ENCODE measurements at regions not wholly inside any gene's neighbourhood (a gene's known extent, or its start where the extent isn't known, plus 50 kb on each side); places are given as distances from the start of the nearest gene placed in this dataset.

DNA sequence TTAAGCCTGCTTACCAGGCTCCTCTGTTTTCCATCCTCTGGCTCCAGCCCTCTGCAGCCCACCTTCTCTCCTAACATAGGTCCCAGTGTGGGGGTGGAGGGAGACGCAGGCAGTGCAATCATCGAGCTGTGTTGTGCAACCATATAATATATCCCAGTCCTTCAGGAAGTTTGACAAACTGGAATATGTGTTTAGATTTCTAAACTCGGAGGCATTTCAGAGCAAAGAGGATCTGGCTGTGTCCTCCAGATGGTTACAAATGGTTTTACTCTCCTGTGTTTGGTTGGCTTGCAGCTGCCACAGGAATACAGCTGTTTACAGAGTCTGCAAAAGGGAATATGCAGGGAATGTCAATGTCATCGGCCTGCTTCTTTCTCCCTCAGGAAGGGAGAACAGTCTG lies 195.3 kb upstream of the LNX1 start:
- 60 to 84% methylated on average over 4 of the region's 4 CpGs for WGBS, 2 donors
- Histone ChIP-seq H3K36me3 (no peaks in the 10 kb centered on the region), H3K4me1 (peaks cover 0 to 23% (median 9%) of the 10 kb centered on the region in 4 donors), H3K27me3 (no peaks in the 10 kb centered on the region), H3K4me3 (no peak overlapping the region), H3K27ac (peak overlapping the region in 2 of 4 donors; percentile 34 to 56), H3K9me3 (no peaks in the 10 kb centered on the region)
- intact Hi-C loops (cut with DNase I): no loop called here
- peak; percentile 71 for DNase-seq
- TF ChIP-seq, protein P1, sequence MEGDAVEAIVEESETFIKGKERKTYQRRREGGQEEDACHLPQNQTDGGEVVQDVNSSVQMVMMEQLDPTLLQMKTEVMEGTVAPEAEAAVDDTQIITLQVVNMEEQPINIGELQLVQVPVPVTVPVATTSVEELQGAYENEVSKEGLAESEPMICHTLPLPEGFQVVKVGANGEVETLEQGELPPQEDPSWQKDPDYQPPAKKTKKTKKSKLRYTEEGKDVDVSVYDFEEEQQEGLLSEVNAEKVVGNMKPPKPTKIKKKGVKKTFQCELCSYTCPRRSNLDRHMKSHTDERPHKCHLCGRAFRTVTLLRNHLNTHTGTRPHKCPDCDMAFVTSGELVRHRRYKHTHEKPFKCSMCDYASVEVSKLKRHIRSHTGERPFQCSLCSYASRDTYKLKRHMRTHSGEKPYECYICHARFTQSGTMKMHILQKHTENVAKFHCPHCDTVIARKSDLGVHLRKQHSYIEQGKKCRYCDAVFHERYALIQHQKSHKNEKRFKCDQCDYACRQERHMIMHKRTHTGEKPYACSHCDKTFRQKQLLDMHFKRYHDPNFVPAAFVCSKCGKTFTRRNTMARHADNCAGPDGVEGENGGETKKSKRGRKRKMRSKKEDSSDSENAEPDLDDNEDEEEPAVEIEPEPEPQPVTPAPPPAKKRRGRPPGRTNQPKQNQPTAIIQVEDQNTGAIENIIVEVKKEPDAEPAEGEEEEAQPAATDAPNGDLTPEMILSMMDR (IDR thresholded peaks at IDR 0.05): no peak
- TF ChIP-seq POLR2AphosphoS5 (IDR thresholded peaks at IDR 0.05): peak; percentile 30 to 62 (median 48)
- no peak for TF ChIP-seq POLR2A (IDR thresholded peaks at IDR 0.05)
- TF ChIP-seq EP300 (IDR thresholded peaks at IDR 0.05): no peak

DNA sequence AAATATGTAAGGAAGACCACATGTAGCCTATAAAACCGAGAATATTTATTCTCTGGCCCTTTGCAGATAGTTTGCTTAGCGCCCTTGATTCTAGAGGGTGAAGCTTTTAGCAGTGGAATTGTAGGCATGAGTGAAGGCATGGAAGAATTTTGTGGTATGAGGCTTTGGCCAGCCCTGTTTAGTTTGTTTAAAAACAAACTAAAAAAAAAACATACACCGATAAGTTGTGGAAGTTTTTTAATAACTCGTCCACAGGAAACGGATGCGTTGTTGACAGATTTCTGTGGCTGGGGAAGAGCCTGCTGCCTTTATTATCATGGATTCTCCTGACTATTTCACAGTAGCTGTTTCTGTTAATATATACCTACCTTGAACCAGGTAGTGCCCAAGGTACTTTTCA lies 194.7 kb upstream of the LNX1 start:
- Histone ChIP-seq H3K36me3 (no peaks in the 10 kb centered on the region), H3K27me3 (no peaks in the 10 kb centered on the region), H3K27ac (peak overlapping the region in 1 of 4 donors; percentile 34), H3K4me1 (peaks cover 0 to 23% (median 9%) of the 10 kb centered on the region in 4 donors), H3K4me3 (no peak overlapping the region), H3K9me3 (no peaks in the 10 kb centered on the region)
- 82 to 85% methylated on average over 6 of the region's 6 CpGs for WGBS, 2 donors
- TF ChIP-seq EP300 (IDR thresholded peaks at IDR 0.05) (no peak), POLR2A (IDR thresholded peaks at IDR 0.05) (no peak), POLR2AphosphoS5 (IDR thresholded peaks at IDR 0.05) (no peak)
- TF ChIP-seq, protein P1 (IDR thresholded peaks at IDR 0.05): no peak
- intact Hi-C loops (cut with DNase I): no loop called here
- no peak for DNase-seq

DNA sequence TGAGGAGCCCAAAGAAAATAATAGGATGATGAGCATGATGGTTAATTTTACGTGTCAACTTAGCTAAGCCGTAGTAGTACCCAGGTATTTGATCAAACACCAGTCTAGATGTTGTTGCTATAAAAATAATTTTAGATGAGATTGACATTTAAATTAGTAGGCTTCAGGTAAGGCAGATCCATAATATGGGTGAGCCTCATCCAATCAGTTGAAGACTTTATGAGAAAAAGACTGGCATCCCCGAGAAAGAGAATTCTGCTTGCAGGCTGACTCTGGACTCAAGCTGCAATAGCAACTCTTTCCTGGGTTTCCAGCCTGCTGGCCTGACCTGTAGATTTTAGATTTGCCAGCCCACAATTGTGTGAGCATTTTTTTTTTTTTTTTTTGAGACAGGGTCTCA lies 192.8 kb upstream of the LNX1 start:
- TF ChIP-seq POLR2A (IDR thresholded peaks at IDR 0.05): no peak
- TF ChIP-seq, protein P1 (IDR thresholded peaks at IDR 0.05): no peak
- no peak for TF ChIP-seq EP300 (IDR thresholded peaks at IDR 0.05)
- no peak for TF ChIP-seq POLR2AphosphoS5 (IDR thresholded peaks at IDR 0.05)
- Histone ChIP-seq H3K36me3 (no peaks in the 10 kb centered on the region), H3K4me1 (peaks cover 0 to 23% (median 9%) of the 10 kb centered on the region in 4 donors), H3K27me3 (no peaks in the 10 kb centered on the region), H3K9me3 (no peaks in the 10 kb centered on the region), H3K4me3 (no peak overlapping the region), H3K27ac (no peak overlapping the region)
- DNase-seq: no peak
- whole genome bisulfite sequencing, 2 donors: 96 to 97% methylated on average over 3 of the region's 3 CpGs
- intact Hi-C loops (cut with DNase I): no loop called here

DNA sequence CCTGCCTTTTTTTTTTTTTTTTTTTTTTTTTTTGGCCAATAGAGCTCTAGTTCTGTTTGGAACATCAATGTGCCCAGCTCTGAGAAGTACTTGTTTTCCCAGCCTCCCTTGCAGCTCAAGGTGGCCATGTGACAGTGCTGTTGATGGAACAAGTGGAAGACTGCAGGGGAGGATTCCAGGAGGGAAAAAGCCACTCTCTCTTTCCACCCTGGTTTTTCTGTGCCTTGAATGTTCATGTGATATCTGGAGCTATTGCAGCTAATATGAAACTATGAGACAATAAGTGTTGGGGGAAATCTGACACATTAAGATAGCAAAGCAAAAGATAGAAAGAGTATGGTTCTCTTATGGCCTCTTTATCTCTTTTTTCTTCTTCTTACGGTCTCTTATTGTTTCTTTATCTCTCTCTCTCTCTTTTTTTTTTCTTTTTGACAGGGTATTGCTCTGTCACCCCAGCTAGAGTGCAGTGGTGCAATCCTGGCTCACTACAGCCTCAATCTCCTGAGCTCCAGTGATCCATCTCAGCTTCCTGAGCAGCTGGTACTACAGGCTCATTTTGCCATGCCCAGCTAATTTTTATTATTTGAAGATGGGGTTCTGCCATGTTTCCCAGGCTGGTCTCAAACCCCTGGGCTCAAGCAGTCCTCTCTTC lies 192.0 kb upstream of the LNX1 start:
- H3K9me3 ChIP-seq: no peaks in the 10 kb centered on the region
- TF ChIP-seq, protein P1 (IDR thresholded peaks at IDR 0.05): no peak
- no peak for TF ChIP-seq EP300 (IDR thresholded peaks at IDR 0.05)
- no peak for TF ChIP-seq POLR2AphosphoS5 (IDR thresholded peaks at IDR 0.05)
- no peak for TF ChIP-seq POLR2A (IDR thresholded peaks at IDR 0.05)
- H3K4me3 ChIP-seq: no peak overlapping the region
- H3K36me3 ChIP-seq: no peaks in the 10 kb centered on the region
- no peak for DNase-seq
- H3K27ac ChIP-seq: no peak overlapping the region
- 64 to 87% methylated on average over 1 of the region's 1 CpG for WGBS, 2 donors
- intact Hi-C loops (cut with DNase I): no loop called here
- no peaks in the 10 kb centered on the region for H3K27me3 ChIP-seq
- peaks cover 0 to 23% (median 9%) of the 10 kb centered on the region in 4 donors for H3K4me1 ChIP-seq

DNA sequence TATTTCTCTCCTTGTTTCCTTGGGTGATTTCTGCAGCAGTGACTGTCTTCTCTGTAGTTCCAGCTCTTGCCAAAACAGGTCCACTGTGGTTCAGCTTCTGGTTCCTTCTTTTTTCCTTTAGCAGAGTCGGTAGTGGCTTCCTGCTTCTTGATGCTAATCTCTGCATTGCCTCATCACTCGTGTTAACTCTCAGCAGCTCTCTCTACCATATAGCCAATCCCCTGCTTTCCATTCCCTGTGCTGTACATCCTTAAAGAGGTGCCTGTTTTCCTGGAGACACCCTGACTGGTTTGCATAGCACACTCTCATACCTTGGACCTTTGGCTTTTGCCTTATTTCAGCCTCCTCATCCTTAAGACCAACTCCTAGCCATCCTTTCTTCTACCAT lies 191.2 kb upstream of the LNX1 start:
- H3K9me3 ChIP-seq: no peaks in the 10 kb centered on the region
- 19 to 64% methylated on average over 2 of the region's 2 CpGs for WGBS, 2 donors
- intact Hi-C loops (cut with DNase I): no loop called here
- no peak overlapping the region for H3K27ac ChIP-seq
- no peak overlapping the region for H3K4me3 ChIP-seq
- peaks cover 0 to 16% (median 8%) of the 10 kb centered on the region in 4 donors for H3K4me1 ChIP-seq
- TF ChIP-seq POLR2AphosphoS5 (IDR thresholded peaks at IDR 0.05): no peak
- no peak for TF ChIP-seq POLR2A (IDR thresholded peaks at IDR 0.05)
- TF ChIP-seq, protein P1 (IDR thresholded peaks at IDR 0.05): no peak
- TF ChIP-seq EP300 (IDR thresholded peaks at IDR 0.05): no peak
- no peak for DNase-seq
- no peaks in the 10 kb centered on the region for H3K27me3 ChIP-seq
- no peaks in the 10 kb centered on the region for H3K36me3 ChIP-seq
